HG02798 (cell line): ENCODE measurements at regions not wholly inside any gene's neighbourhood (a gene's known extent, or its start where the extent isn't known, plus 50 kb on each side); places are given as distances from the start of the nearest gene placed in this dataset.

Experiments used
- ATAC-seq: cut with Tn5 transposase; IDR thresholded peaks from one replicate; pipeline ENCODE4 v1.9.1; 2021; ENCODE audit warnings: mild to moderate bottlenecking; ENCODE audit not compliant: unreplicated experiment, poor library complexity

- ATAC-seq: no peak
These were observed 167.4 kb downstream of the TMTC3 start for GRCh38 chr12:88309546-88309945.

DNA sequence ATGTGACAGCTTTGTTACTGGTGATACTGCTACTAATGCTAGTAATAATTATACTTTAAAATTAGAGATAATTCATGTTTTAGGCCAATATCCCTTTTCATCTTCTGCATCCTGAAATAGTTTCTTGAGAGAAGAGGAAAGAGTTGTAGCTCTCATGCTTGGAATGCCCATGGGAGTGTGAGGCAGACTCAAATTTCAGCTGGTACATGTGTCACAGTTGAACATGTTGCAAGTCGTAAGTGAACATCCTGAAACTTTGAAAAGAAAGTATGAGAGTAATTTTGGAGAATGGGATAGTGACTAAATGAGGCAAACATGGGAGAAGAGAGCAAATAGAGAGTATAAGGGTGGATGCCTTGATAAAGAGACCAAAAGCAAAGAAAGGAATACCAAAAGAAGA lies 168.0 kb downstream of the TMTC3 start:
- no peak for ATAC-seq

DNA sequence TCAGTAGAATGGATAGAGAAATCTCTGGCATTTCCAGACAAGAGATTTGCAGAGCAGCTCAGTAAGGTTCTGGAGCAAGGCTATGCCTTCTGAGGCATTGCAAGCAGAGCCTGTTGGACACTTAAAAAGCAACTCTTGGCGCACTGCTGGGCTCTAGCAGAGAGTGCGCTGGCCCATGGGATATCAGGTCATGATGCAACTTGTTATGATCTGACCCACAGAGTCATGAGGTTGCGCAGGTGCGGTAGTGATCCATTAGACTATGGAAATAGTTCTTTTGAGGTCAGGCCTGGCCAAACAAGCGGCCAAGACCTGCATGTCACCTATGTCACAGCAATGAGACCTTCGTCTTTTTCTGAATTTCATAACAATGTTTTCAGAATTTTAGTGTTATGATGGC lies 168.6 kb downstream of the TMTC3 start:
- ATAC-seq: no peak

DNA sequence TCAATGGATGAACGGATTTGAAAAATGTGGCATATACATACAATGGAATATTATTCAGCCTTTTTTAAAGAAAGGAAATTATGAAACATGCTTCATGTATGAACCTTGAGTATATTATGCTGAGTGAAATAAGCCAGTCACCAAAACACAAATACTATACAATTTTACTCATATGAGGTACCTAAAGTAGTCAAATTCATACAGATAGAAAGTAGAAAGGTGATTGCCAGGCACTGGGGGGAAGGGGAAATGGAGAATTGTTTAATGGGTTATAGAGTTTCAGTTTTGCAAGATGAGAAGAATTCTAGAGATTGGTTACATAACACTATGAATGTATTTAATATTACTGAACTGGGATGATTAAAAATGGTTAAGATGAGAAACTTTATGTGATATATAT lies 171.4 kb downstream of the TMTC3 start:
- ATAC-seq: no peak

DNA sequence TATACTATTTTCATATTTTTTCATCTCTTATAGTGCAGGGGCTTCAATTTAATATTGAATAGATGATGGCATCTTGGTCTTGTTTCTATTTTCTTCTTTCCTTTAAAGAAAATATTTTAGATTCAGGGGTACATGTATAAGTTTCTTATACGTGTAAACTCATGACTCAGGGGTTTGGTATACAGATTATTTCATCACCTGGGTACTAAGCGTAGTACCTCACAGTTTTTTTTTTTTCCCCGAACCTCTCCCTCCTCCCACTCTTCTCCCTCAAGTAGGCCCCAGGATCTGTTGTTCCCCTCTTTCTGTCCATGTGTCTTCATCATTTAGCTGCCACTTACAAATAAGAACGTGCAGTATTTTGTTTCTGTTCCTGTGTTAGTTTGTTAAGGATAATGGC lies 172.6 kb downstream of the TMTC3 start:
- ATAC-seq: no peak

DNA sequence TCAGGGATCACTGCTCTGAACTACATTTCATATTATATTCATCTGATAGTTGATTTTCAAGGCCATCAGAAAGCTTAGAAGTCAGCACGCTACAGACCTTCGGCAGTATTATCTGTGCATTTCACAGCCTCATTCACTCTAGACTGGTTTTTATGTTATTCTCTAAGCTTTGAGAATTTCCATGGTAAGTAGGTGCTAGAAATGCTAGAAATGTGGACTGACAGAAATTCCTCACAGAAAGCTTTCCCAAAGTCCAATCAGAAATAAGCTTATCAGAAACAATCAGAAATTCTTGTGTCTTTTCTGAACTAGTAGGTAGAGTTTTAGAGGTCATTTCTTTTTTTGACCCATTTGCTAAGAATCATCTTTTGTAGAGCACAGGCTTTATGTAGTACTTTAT lies 176.6 kb downstream of the TMTC3 start:
- no peak for ATAC-seq

DNA sequence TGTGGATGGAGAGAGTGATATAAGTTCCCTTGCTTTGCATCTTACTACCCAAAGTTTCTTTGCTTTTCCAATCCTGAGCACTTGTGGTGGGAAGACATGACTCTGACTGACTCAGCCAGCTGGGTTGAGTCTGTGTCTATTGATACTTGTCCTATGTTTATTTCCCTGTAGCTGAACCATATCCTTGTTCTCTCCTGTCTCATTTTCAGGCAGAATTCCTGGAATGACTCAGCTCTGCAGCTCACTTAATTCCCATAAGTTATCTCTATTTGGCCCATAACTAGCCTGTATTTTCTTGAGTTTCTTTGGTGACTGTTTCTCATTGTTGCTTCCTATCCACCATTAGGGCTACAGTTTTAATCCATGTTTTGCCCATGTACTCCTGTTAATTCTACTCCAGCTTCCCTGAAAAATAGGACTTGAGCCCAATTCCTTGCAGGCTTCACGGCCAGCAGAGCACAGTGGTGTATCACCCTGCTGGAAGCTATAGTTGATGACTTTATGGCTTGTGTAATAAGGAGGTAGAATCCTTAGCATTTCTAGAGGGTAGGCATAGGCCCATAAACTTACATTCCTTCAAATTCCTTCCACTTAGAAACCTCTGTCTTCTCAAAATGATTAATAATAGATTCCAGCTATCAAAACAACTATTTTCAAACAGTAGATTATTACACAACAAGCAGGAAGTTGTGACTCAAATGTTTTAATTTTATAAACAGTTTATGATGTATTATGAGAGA lies 183.1 kb downstream of the TMTC3 start:
- ATAC-seq: no peak

GRCh38 chr12:88325816-88326189 lies 183.7 kb downstream of the TMTC3 start:
- no peak for ATAC-seq

DNA sequence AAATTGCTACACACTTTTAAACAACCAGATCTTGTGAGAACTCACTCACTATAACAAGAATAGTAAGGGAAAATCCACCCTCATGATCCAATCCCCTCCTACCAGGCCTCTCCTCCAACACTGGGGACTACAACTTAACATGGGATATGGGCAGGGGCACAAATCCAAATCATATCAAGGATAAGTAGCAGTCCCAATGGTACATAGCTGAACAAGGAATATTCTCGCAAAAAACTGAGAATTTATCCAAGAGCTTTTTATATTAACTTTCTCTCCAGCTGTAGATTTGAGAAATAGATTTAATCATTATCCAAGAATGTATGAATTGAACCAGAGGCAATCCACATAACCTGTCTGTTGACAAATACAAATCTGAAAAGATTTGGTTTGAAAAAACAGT lies 185.2 kb downstream of the TMTC3 start:
- ATAC-seq: no peak

DNA sequence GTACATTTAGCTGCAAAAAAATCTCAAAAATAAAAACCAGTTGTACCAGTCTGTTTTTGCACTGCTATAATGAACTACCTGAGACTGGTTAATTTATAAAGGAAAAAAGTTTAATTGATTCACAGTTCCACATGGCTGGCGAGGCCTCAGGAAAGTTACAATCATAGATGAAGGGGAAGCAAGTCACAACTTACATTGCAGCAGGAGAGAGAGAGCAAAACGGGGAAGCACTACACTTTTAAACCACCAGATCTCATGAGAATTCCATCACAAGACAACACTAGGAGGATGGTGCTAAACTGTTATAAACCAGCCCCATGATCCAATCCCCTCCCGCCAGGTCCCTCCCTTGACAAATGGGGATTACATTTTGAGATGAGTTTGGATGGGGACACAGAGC lies 186.0 kb downstream of the TMTC3 start:
- no peak for ATAC-seq

DNA sequence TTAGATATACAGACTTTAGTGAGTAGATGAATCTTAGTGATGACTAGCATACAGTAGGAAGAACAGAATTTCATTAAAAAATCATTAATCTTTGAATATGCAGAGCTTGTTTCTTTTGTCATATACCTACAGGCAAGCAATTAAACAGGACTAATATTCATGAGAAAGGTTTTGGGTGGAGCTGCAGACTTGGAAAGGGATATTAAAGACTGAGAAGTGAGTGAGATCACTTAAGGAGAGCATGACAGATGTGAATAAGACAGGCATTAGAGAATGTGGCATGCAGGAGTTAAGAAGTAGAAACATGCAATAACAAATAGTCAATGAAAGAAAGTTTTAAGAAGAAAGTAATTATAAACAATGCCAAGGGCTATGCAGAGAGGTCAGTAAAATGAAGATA lies 187.7 kb downstream of the TMTC3 start:
- ATAC-seq: no peak

GRCh38 chr12:88334271-88334670 lies 192.2 kb downstream of the TMTC3 start:
- ATAC-seq: peak; percentile 71

- no peak for ATAC-seq
These were observed 194.1 kb downstream of the TMTC3 start for GRCh38 chr12:88336076-88336739.

DNA sequence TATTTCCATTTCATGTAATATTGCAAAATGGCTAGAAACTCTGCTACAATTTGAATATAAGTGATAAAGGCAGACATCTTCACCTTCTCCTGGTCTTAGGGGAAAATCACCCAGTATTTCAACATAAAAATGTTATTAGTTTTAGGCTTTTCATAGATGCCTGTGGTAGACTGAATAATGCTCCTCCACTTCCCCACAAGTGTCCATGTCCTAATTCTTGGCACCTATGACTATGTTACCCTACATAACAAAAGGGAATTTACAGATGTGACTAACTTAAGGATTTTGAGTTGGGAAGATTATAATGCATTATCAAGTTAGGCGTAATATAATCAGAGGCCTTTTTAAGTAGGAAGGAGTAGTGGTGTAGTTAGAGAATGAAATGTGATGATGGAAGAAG lies 196.4 kb downstream of the TMTC3 start:
- no peak for ATAC-seq

GRCh38 chr12:88339254-88339949 lies 197.3 kb downstream of the TMTC3 start:
- no peak for ATAC-seq

DNA sequence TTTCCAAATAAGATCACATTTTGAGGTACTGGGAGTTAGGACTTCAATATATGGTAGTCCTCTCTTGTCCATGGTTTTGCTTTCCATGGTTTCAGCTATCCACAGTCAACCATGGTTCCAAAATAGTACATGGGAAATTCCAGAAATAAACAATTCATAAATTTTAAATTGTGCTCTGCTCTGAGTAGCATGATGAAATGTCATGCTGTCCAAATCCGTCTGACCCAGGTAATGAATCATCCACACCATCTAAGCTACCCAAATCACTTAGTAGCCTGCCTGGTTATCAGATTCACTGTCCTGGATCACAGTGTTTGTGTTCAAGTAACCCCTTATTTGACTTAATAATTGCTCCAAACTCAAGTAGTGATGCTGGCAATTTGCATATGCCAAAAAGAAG lies 197.9 kb downstream of the TMTC3 start:
- no peak for ATAC-seq

- ATAC-seq: no peak
These were observed 200.2 kb downstream of the TMTC3 start for GRCh38 chr12:88342251-88342806.

GRCh38 chr12:88351146-88351545 lies 209.0 kb downstream of the TMTC3 start:
- no peak for ATAC-seq

GRCh38 chr12:88354691-88355090 lies 212.6 kb downstream of the TMTC3 start:
- no peak for ATAC-seq

DNA sequence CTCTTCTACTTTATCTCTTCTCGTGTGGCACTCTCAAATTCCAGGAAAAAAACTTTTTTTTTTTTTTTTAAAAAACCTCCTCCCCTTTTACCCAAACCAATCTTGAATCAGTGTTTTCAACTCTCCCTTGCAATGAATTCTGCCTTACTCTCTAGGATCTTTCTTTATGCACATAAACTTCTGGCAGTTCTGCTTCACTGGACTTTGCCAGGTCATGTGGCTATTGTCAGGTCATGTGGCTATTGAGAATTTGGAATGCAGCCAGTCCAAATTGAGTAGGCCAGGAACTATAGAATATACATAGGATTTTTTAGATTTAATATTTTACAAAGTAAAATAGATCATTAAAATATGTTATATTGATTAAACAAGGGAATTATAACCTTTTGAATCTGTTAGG lies 218.2 kb downstream of the TMTC3 start:
- no peak for ATAC-seq

DNA sequence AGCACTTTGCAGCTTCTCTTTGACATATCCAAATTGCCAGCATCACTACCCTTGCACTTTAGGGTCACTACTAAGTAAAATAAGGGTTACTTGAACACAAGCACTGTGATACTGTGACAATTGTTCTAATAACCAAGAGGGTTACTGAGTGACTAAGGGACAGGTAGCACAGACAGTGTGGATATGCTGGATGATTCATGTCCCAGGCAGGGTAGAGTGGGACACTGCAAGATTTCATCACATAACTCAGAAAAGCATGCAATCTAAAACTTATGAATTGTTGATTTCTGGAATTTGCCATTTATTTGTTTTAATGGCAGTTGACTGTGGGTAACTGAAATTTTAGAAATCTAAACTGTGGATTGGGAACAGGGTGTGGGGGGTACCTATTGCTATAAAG lies 218.8 kb downstream of the KITLG start:
- ATAC-seq: no peak
